SK-N-MC (cell line): ENCODE measurements at regions not wholly inside any gene's neighbourhood (a gene's known extent, or its start where the extent isn't known, plus 50 kb on each side); places are given as distances from the start of the nearest gene placed in this dataset.

Experiments used
- DNase-seq: peaks from one replicate; pipeline ENCODE4 v3.0.0-alpha.2; 2011; ENCODE audit warnings: low read depth, low spot score
- H3K27ac ChIP-seq: fragments of 200-600 bp; sonication (generic); 2 replicates; pipeline ENCODE4 v1.5.1; 2016; ENCODE audit warnings: mixed run types
- H3K36me3 ChIP-seq: fragments of 200-600 bp; sonication (generic); 2 replicates; pipeline ENCODE4 v1.6.1; 2017; ENCODE audit warnings: antibody characterized with exemption, low read length, mixed read lengths; ENCODE audit not compliant: insufficient read depth
- H3K4me3 ChIP-seq: fragments of 200-600 bp; sonication (generic); 2 replicates; pipeline ENCODE4 v1.5.1; 2016
- H3K9ac ChIP-seq: fragments of 200-600 bp; sonication (generic); 2 replicates; pipeline ENCODE4 v1.8.0; 2017; ENCODE audit warnings: mixed run types, mixed read lengths; ENCODE audit not compliant: insufficient read length
- H3K9me3 ChIP-seq: fragments of 200-600 bp; sonication (generic); 2 replicates; pipeline ENCODE4 v1.6.1; 2017; ENCODE audit warnings: low read depth, mild to moderate bottlenecking, antibody characterized with exemption, low read length, moderate library complexity, mixed read lengths
- EZH2 ChIP-seq: fragments of 200-600 bp; sonication (generic); IDR thresholded peaks from one replicate; pipeline ENCODE4 v1.6.1; 2017; ENCODE audit warnings: antibody characterized with exemption
- FOXP2 ChIP-seq: optimal IDR thresholded peaks from 2 replicates; pipeline ENCODE3; 2011; ENCODE audit warnings: mild to moderate bottlenecking, moderate library complexity; ENCODE audit not compliant: insufficient read depth; ENCODE audit errors: extremely low read length, control extremely low read depth
- POLR2AphosphoS5 ChIP-seq: IDR thresholded peaks from 2 replicates; pipeline ENCODE4 v1.6.1; 2012; ENCODE audit warnings: mild to moderate bottlenecking, low read depth, low read length, borderline replicate concordance

GRCh38 chr13:34458756-34459715 lies 483.0 kb upstream of the NBEA start:
- no peaks in the 10 kb centered on the region for H3K36me3 ChIP-seq
- no peak for DNase-seq
- H3K9me3 ChIP-seq, result no peaks in the 10 kb centered on the region
- no peak overlapping the region for H3K9ac ChIP-seq
- no peak for TF ChIP-seq EZH2
- H3K27ac ChIP-seq, result no peak overlapping the region
- no peak overlapping the region for H3K4me3 ChIP-seq

- no peak overlapping the region for H3K4me3 ChIP-seq
- H3K9ac ChIP-seq, result no peak overlapping the region
- no peak for DNase-seq
- TF ChIP-seq POLR2AphosphoS5 (no peak), FOXP2 (no peak), EZH2 (no peak)
- no peaks in the 10 kb centered on the region for H3K36me3 ChIP-seq
- no peaks in the 10 kb centered on the region for H3K9me3 ChIP-seq
- no peak overlapping the region for H3K27ac ChIP-seq
Observed at GRCh38 chr13:34459856-34460255, 482.2 kb upstream of the NBEA start.

GRCh38 chr13:34462843-34463242 lies 479.2 kb upstream of the NBEA start:
- Histone ChIP-seq H3K27ac (no peak overlapping the region), H3K4me3 (no peak overlapping the region), H3K9ac (no peak overlapping the region), H3K36me3 (no peaks in the 10 kb centered on the region), H3K9me3 (no peaks in the 10 kb centered on the region)
- no peak for TF ChIP-seq FOXP2
- TF ChIP-seq POLR2AphosphoS5, result no peak
- TF ChIP-seq EZH2, result no peak
- DNase-seq, result no peak

GRCh38 chr13:34464011-34464410 lies 478.1 kb upstream of the NBEA start:
- TF ChIP-seq EZH2 (no peak), FOXP2 (no peak), POLR2AphosphoS5 (no peak)
- no peaks in the 10 kb centered on the region for H3K9me3 ChIP-seq
- no peak overlapping the region for H3K9ac ChIP-seq
- no peak overlapping the region for H3K27ac ChIP-seq
- no peaks in the 10 kb centered on the region for H3K36me3 ChIP-seq
- DNase-seq, result no peak
- H3K4me3 ChIP-seq, result no peak overlapping the region

DNA sequence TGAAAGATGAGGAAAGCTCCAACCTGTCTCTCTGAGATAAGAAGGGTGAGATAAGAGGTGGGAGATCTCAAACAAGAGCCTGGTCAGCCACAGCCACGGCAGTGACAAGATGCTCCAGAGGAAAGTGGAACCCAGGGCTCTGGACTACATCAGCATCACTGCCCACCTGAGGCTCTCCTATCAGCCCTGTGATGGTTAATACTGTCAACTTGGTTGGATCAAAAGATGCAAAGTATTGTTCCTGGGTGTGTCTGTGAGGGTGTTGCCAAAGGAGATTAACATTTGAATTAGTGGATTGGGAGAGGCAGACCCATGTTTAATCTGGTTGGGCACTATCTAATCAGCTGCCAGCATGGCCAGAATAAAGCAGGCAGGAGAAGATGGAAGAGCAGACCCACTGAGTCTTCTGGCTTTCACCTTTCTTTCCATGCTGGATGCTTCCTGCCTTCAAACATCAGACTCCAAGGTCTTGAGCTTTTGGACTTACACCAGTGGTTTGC lies 476.6 kb upstream of the NBEA start:
- Histone ChIP-seq H3K9ac (no peak overlapping the region), H3K36me3 (no peaks in the 10 kb centered on the region), H3K4me3 (no peak overlapping the region), H3K9me3 (no peaks in the 10 kb centered on the region), H3K27ac (no peak overlapping the region)
- TF ChIP-seq POLR2AphosphoS5, result no peak
- TF ChIP-seq EZH2, result no peak
- no peak for TF ChIP-seq FOXP2
- DNase-seq, result no peak

- DNase-seq, result no peak
- H3K4me3 ChIP-seq, result no peak overlapping the region
- H3K36me3 ChIP-seq, result no peaks in the 10 kb centered on the region
- H3K9ac ChIP-seq, result no peak overlapping the region
- no peaks in the 10 kb centered on the region for H3K9me3 ChIP-seq
- no peak overlapping the region for H3K27ac ChIP-seq
- no peak for TF ChIP-seq FOXP2
- no peak for TF ChIP-seq EZH2
Observed at GRCh38 chr13:34466301-34466700, 475.8 kb upstream of the NBEA start.

DNA sequence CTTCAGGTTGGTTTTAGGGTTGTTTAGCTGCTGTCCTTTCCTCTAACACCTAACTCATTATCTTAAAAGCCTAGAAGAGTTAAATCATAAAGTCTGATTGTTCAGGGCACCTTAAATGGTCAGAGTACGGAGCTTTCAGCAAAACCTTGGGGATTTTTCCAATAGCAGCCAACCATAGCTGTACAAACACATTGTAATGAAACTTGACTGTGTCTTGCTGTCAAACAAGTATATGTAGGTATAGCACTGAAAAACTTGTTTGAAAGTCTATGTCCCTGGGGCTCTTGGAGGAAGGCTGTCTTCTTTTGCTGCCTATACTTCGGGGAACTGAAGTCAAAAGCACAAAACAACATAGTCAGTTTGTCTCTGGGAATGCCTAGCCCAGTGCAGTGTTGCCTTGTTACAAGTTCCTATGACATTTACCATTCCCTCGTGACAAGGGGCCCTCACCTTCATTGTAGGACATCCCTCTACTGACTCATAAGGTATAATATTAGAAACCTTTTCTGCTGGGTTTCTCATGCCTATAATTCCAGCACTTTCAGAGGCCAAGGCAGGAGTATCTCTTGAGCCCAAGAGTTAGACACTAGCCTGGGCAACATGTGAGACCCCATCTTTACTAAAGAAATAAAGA lies 474.5 kb upstream of the NBEA start:
- no peak for TF ChIP-seq FOXP2
- TF ChIP-seq EZH2, result no peak
- no peak for TF ChIP-seq POLR2AphosphoS5

GRCh38 chr13:34469196-34469986 lies 472.7 kb upstream of the NBEA start:
- Histone ChIP-seq H3K36me3 (no peaks in the 10 kb centered on the region), H3K9me3 (no peaks in the 10 kb centered on the region), H3K9ac (no peak overlapping the region), H3K27ac (no peak overlapping the region), H3K4me3 (no peak overlapping the region)
- no peak for DNase-seq
- TF ChIP-seq EZH2 (no peak), FOXP2 (no peak), POLR2AphosphoS5 (no peak)

More for the DNA sequence above, 474.5 kb upstream of the NBEA start:
- Histone ChIP-seq H3K27ac (no peak overlapping the region), H3K9me3 (no peaks in the 10 kb centered on the region), H3K9ac (no peak overlapping the region), H3K4me3 (no peak overlapping the region), H3K36me3 (no peaks in the 10 kb centered on the region)
- DNase-seq, result no peak
